Esophagus squamous epithelium (tissue), 5 donors: ENCODE measurements at regions not wholly inside any gene's neighbourhood (a gene's known extent, or its start where the extent isn't known, plus 50 kb on each side); places are given as distances from the start of the nearest gene placed in this dataset.
A peak's percentile ranks its signal among the peaks of the same experiment; 100 is the strongest.

Source experiments
- DNase-seq: peaks from one replicate; lab custom pipeline; 2025; lab: John Stamatoyannopoulos, UW
- H3K27ac ChIP-seq, 4 donors: fragments of 200-600 bp; sonication (generic); one replicate each; pipeline ENCODE4 v1.5.1; 2016 to 2019; ENCODE audit warnings: mild to moderate bottlenecking in 1 of 4
- H3K27me3 ChIP-seq, 4 donors: fragments of 200-600 bp; sonication (generic); 1 replicate in 3 of 4; 2 replicates in 1 of 4; pipeline versions ENCODE4 v1.5.1 to v1.6.0; 2017 to 2021; ENCODE audit warnings: antibody characterized with exemption in 1 of 4
- H3K36me3 ChIP-seq, 3 donors: fragments of 200-600 bp; sonication (generic); one replicate each; pipeline ENCODE4 v1.5.1; 2016 to 2019
- H3K4me1 ChIP-seq, 3 donors: fragments of 200-600 bp; sonication (generic); one replicate each; pipeline ENCODE4 v1.5.1; 2017 to 2019
- H3K4me3 ChIP-seq, 4 donors: fragments of 200-600 bp; sonication (generic); 1 replicate in 3 of 4; 2 replicates in 1 of 4; pipeline ENCODE4 v1.5.1; 2016 to 2019; ENCODE audit warnings: mild to moderate bottlenecking in 2 of 4, moderate library complexity in 1 of 4
- H3K9me3 ChIP-seq, 3 donors: fragments of 200-600 bp; sonication (generic); one replicate each; pipeline ENCODE4 v1.5.1; 2016 to 2019
- POLR2A ChIP-seq, 4 donors: fragments of 450-650 bp; IDR thresholded peaks; one replicate each; pipeline ENCODE4 v1.6.1; 2017; ENCODE audit warnings: antibody characterized with exemption in 4 of 4, mild to moderate bottlenecking in 4 of 4, moderate library complexity in 3 of 4
- WGBS, 2 donors: methylation state at CpG; one replicate each; pipeline ENCODE4 v1.1.5; 2018; 5-methylcytosine and 5-hydroxymethylcytosine counted together
- intact Hi-C: fragments of 100-400 bp; cut with DNase I; formaldehyde crosslinking; loops from one replicate; pipeline ENCODE4 v1.15.0; 2022
- TF ChIP-seq, protein P1 (sequence below), 6 experiments: fragments of 450-650 bp in 4 of 6; fragments of 200-600 bp in 2 of 6; sonication (generic) in 2 of 6; IDR thresholded peaks; one replicate each; pipeline ENCODE4 v1.5.1; 2016 to 2019; ENCODE audit warnings: antibody characterized with exemption in 6 of 6, mild to moderate bottlenecking in 4 of 6, moderate library complexity in 4 of 6
- donor health status: DM: yes; HTN: yes; CAD: no.

DNA sequence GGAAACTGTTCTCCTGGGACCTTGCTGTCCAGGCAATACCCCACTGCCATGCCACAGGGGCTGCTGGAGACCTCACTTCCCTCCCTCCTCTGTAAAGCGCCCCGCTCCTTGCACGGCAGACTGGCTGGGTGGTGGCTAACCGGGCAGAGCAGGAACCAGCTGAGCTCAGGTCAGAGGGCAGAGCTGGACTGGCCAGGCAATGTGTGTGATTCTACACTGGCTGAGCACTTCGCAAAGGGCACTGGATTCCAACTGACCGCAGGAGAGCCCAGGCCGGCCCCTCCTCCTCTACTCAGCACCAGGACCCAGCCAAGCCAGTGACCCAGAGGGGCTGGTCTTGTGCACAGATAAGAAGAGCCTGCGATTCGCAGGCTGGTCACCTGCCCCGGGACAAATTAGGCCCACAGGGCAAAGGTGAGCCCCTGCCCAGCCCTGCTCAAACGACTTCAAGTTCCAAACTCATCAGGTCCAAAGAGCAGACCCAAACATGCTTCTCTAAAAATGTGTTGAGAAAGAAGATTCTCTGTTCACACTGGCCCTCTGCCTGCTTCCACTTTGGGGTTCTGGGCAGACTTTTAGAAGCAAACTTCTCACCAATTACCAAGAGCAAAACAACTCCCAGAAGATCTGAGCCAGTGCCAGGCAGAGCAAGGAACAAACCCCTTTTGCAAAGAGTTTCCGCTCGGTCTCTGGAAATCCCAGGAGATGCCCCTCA lies 54.9 kb upstream of the DIO3 start:
- intact Hi-C loops: no loop called here
- Histone ChIP-seq H3K27me3 (peaks cover 0 to 9% (median 0%) of the 10 kb centered on the region in 4 donors), H3K36me3 (no peaks in the 10 kb centered on the region), H3K4me1 (peaks cover 0 to 10% (median 0%) of the 10 kb centered on the region in 3 donors), H3K27ac (peak overlapping the region in 1 of 4 donors; percentile 36), H3K4me3 (no peak overlapping the region), H3K9me3 (peaks cover 0 to 11% (median 0%) of the 10 kb centered on the region in 3 donors)
- DNase-seq: no peak
- TF ChIP-seq POLR2A (IDR thresholded peaks at IDR 0.05): no peak
- TF ChIP-seq, protein P1, sequence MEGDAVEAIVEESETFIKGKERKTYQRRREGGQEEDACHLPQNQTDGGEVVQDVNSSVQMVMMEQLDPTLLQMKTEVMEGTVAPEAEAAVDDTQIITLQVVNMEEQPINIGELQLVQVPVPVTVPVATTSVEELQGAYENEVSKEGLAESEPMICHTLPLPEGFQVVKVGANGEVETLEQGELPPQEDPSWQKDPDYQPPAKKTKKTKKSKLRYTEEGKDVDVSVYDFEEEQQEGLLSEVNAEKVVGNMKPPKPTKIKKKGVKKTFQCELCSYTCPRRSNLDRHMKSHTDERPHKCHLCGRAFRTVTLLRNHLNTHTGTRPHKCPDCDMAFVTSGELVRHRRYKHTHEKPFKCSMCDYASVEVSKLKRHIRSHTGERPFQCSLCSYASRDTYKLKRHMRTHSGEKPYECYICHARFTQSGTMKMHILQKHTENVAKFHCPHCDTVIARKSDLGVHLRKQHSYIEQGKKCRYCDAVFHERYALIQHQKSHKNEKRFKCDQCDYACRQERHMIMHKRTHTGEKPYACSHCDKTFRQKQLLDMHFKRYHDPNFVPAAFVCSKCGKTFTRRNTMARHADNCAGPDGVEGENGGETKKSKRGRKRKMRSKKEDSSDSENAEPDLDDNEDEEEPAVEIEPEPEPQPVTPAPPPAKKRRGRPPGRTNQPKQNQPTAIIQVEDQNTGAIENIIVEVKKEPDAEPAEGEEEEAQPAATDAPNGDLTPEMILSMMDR (IDR thresholded peaks at IDR 0.05): no peak
- 83 to 87% methylated on average over 2 to 10 of the region's 13 CpGs for WGBS, 2 donors

DNA sequence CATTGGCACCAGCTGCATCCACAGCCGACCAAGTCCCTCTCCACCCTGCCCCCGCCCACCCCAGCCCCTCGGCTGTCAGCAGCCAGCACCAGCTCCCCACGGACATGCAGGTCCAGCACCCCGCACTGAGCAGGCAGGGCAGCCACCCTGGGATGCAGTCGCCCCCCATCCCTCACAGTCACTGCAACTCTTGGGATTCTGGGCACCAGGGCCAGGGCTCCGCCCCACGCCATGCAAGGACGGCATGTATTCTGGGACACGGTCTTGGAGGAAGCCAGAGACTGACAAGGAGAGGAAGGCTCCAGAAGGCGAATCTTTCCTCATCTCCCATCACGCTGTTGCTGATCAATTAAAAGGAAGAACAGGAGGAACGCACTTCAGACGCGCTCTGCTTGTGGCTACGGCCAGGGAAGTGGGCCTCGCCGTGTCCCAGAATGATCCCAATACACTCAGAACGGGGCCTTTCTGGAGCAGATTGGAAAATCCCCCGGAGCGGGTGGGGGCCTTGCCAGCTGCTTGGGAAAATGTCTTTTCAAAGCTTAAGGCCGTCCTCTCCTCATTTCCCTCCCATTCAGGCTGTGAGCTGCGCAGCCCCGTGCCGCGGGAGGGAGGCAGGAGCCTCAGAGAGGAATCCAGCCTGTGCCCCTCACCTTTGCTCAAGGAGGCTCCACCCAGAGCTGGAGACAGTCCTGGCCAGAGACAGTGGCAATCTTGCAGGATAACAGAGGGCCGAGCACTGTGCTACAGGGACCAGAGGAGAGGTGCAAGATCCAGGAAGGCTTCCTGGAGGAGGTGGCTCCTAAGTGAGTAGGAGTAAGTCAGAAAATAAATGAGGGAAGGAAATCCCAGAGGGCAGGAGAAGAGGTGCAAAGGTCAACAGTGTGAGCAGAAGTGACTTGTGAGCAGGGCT lies 54.1 kb upstream of the DIO3 start:
- Histone ChIP-seq H3K27ac (peak overlapping the region in 1 of 4 donors; percentile 36), H3K36me3 (no peaks in the 10 kb centered on the region), H3K4me3 (no peak overlapping the region), H3K9me3 (peaks cover 0 to 11% (median 0%) of the 10 kb centered on the region in 3 donors), H3K27me3 (peaks cover 0 to 1% (median 0%) of the 10 kb centered on the region in 4 donors), H3K4me1 (peaks cover 0 to 10% (median 0%) of the 10 kb centered on the region in 3 donors)
- intact Hi-C loops: no loop called here
- 63 to 72% methylated on average over 3 to 14 of the region's 27 CpGs for WGBS, 2 donors
- DNase-seq: no peak
- TF ChIP-seq POLR2A (IDR thresholded peaks at IDR 0.05): no peak
- TF ChIP-seq, protein P1 (IDR thresholded peaks at IDR 0.05): no peak

DNA sequence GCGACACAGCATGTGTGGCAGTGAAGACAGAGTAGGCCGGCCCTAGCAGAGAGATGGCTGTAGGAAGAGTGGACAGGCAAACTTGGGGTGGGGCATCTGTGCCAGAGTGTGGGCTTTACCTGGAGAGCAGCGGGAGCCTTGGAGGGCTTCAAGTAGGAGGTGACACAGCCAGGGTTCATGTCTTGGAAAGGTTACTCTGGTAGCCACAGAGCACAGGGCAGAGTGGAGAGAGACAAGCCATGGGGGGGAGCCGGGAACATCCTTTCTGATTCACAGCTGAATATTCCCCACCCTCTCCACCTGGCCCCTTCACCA lies 53.5 kb upstream of the DIO3 start:
- TF ChIP-seq, protein P1 (IDR thresholded peaks at IDR 0.05): no peak
- TF ChIP-seq POLR2A (IDR thresholded peaks at IDR 0.05): no peak
- H3K4me3 ChIP-seq: no peak overlapping the region
- H3K9me3 ChIP-seq: peaks cover 0 to 11% (median 0%) of the 10 kb centered on the region in 3 donors
- no peaks in the 10 kb centered on the region for H3K36me3 ChIP-seq
- H3K27ac ChIP-seq: no peak overlapping the region
- H3K27me3 ChIP-seq: no peaks in the 10 kb centered on the region
- WGBS, 2 donors: 87 to 94% methylated on average over 4 of the region's 4 CpGs
- intact Hi-C loops: no loop called here
- H3K4me1 ChIP-seq: peaks cover 0 to 10% (median 0%) of the 10 kb centered on the region in 3 donors
- DNase-seq: no peak

DNA sequence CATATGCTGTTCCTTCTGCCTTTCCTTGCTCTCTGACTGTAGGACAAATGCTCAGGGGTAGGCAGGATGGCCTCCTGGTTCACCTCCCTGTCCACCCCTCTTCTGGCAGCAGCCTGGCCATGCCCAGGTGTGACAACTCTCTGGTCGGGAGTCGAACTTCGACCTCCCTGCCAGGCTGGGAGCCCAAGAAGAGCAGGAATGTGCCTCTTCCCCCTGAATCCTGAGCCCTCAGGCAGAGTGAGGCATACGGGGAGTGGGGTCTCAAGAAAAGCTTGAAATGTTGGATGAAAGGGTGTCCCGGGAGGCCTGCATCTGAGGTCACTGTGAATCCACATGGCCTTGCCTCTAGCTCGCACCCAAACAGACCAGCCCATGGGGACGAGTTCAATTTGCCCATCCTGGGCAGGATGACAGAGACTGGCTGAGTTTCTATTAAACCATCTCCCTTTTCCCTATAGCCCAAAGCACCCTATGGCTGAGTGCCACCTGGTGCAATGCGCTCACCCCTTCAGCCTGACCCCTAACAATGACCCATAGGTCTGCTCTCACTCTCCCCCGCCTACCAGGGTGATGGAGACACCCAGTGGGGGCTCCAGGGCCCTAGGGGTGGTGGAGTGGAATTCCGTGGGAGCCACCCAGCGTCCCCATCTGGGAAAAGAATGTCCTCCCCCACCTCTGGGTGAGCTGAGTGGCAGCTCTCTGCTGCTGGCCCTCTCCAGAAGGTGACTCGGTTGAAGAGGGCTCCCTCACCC lies 52.9 kb upstream of the DIO3 start:
- no peaks in the 10 kb centered on the region for H3K36me3 ChIP-seq
- H3K27me3 ChIP-seq: no peaks in the 10 kb centered on the region
- no peak overlapping the region for H3K4me3 ChIP-seq
- peaks cover 0 to 10% (median 0%) of the 10 kb centered on the region in 3 donors for H3K4me1 ChIP-seq
- intact Hi-C loops: no loop called here
- peaks cover 0 to 8% (median 0%) of the 10 kb centered on the region in 3 donors for H3K9me3 ChIP-seq
- TF ChIP-seq POLR2A (IDR thresholded peaks at IDR 0.05): no peak
- no peak overlapping the region for H3K27ac ChIP-seq
- no peak for DNase-seq
- 48 to 80% methylated on average over 5 to 6 of the region's 12 CpGs for WGBS, 2 donors

DNA sequence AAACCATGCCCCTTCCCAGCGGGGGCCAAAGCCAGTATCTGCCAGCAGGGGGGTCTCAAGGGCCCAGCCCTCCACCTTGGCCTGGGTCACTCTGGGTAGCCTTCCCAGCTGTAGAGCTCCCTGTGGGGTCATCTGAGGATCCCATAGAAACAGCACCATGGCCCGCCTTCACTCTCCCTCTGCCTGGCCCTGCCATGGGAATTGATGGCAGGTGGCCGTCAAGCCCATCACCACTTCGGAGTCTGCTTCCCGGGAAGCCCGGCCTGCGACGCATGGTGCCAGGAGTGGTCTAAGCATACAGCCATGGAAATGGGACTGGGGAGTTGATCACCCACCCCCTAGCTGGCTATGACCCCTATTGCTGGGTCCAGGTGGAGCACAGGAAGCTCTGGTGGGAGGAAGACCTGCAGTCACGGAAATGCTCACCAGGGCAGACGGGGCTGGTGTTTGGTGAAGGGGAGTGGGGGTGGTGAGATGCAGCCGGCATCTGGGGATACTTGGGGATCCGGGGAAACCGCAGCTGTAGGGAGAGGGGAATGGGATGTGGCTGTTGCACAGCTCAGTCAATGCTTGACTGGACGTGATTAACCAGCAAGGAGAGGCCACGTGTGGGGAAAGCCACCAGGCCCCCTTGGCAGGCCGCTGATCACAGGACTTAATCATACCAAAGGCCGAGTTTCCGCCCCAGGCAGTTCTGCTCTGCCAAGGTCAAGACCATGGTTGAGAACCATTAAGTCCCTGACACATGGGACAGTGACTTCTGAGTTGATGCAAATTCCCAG lies 52.2 kb upstream of the DIO3 start:
- peaks cover 0 to under 1% (median 0%) of the 10 kb centered on the region in 3 donors for H3K9me3 ChIP-seq
- no peak overlapping the region for H3K4me3 ChIP-seq
- 65 to 85% methylated on average over 5 to 10 of the region's 18 CpGs for whole genome bisulfite sequencing, 2 donors
- H3K36me3 ChIP-seq: no peaks in the 10 kb centered on the region
- no peaks in the 10 kb centered on the region for H3K27me3 ChIP-seq
- intact Hi-C loops: no loop called here
- H3K4me1 ChIP-seq: peaks cover 0 to 10% (median 0%) of the 10 kb centered on the region in 3 donors
- TF ChIP-seq, protein P1 (IDR thresholded peaks at IDR 0.05): no peak
- TF ChIP-seq POLR2A (IDR thresholded peaks at IDR 0.05): no peak
- DNase-seq: no peak
- no peak overlapping the region for H3K27ac ChIP-seq
